AG04449 (cell line): ENCODE measurements at regions not wholly inside any gene's neighbourhood (a gene's known extent, or its start where the extent isn't known, plus 50 kb on each side); places are given as distances from the start of the nearest gene placed in this dataset.

Experiments used
- CTCF ChIA-PET: fragments of 350-600 bp; formaldehyde crosslinking; extraction: SDS; loops from one replicate; lab custom pipeline; 2021; ENCODE audit warnings: antibody characterized with exemption; lab: Yijun Ruan, JAX
- POLR2A ChIA-PET: fragments of 400-600, 350-600 bp; formaldehyde crosslinking; extraction: SDS; loops from one replicate; lab custom pipeline; 2020; ENCODE audit warnings: antibody characterized with exemption, inconsistent platforms; lab: Yijun Ruan, JAX
- DNase-seq: peaks from one replicate; pipeline ENCODE4 v3.0.0-alpha.2; 2010; ENCODE audit warnings: low read depth, low spot score
- H3K4me3 ChIP-seq: 2 replicates; pipeline ENCODE4 v1.5.1; 2011; ENCODE audit warnings: low read depth, mild to moderate bottlenecking, control low read depth, low read length
- CTCF ChIP-seq: IDR thresholded peaks from one replicate; pipeline ENCODE4 v1.5.1; 2011; ENCODE audit warnings: mild to moderate bottlenecking, moderate library complexity, low read length, control low read depth, inconsistent platforms; ENCODE audit not compliant: insufficient read depth; ENCODE audit errors: missing control alignments

GRCh38 chr6:71375676-71376075, 87.1 kb downstream of the OGFRL1 start:
- CTCF ChIA-PET, result interaction anchor here (1.1 to 1.8 kb wide), 5 partner anchors 9 to 183 kb away, joined by 3 to 4 read pairs (median 3); no protein-coding TSS in a partner anchor
- POLR2A ChIA-PET, result interaction anchor here (0.8 kb wide), 1 partner anchor 962 kb away, joined by 3 read pairs; the partner anchor contains the start of gene FAM135A
- no peak for TF ChIP-seq CTCF
- DNase-seq, result no peak
- no peak overlapping the region for H3K4me3 ChIP-seq

GRCh38 chr6:71376830-71377229, 88.2 kb downstream of the OGFRL1 start:
- no peak overlapping the region for H3K4me3 ChIP-seq
- no peak for DNase-seq
- ChIA-PET POLR2A (no interaction called here), CTCF (interaction anchor here (1.6 to 2.1 kb wide), 6 partner anchors 9 to 186 kb away, joined by 3 to 6 read pairs (median 5); no protein-coding TSS in a partner anchor)
- TF ChIP-seq CTCF, result no peak

GRCh38 chr6:71383476-71383875, 94.9 kb downstream of the OGFRL1 start:
- CTCF ChIA-PET, result interaction anchor here (0.9 to 18.3 kb wide), 13 partner anchors 9 to 196 kb away, joined by 3 to 355 read pairs (median 4); no protein-coding TSS in a partner anchor
- H3K4me3 ChIP-seq, result no peak overlapping the region
- no peak for DNase-seq
- POLR2A ChIA-PET, result no interaction called here
- no peak for TF ChIP-seq CTCF

GRCh38 chr6:71383901-71384489, 95.4 kb downstream of the OGFRL1 start:
- ChIA-PET POLR2A (interaction anchor here (0.7 kb wide), 1 partner anchor 134 kb away, joined by 3 read pairs; no protein-coding TSS in a partner anchor), CTCF (interaction anchor here (0.7 to 18.3 kb wide), 18 partner anchors 9 to 200 kb away, joined by 3 to 355 read pairs (median 4); no protein-coding TSS in a partner anchor)
- H3K4me3 ChIP-seq, result no peak overlapping the region
- no peak for DNase-seq
- TF ChIP-seq CTCF, result no peak

GRCh38 chr6:71385111-71385822, 96.7 kb downstream of the OGFRL1 start:
- POLR2A ChIA-PET, result interaction anchor here (0.7 kb wide), 1 partner anchor 136 kb away, joined by 3 read pairs; no protein-coding TSS in a partner anchor

More at GRCh38 chr6:71385111-71385822, 96.7 kb downstream of the OGFRL1 start:
- DNase-seq, result no peak
- CTCF ChIA-PET, result interaction anchor here (0.7 to 18.3 kb wide), 24 partner anchors 8 to 201 kb away, joined by 3 to 355 read pairs (median 4); no protein-coding TSS in a partner anchor
- TF ChIP-seq CTCF, result no peak
- H3K4me3 ChIP-seq, result no peak overlapping the region
